Vagina (tissue), 2 donors: ENCODE measurements at regions not wholly inside any gene's neighbourhood (a gene's known extent, or its start where the extent isn't known, plus 50 kb on each side); places are given as distances from the start of the nearest gene placed in this dataset.

Source experiments
- POLR2A ChIP-seq, 2 donors: fragments of 450-650 bp; IDR thresholded peaks; one replicate each; pipeline ENCODE4 v1.6.1; 2017; ENCODE audit warnings: antibody characterized with exemption in 2 of 2, mild to moderate bottlenecking in 2 of 2, moderate library complexity in 2 of 2
- POLR2AphosphoS5 ChIP-seq, 2 donors: sonication (generic); formaldehyde crosslinking; IDR thresholded peaks; one replicate each; pipeline ENCODE4 v1.9.0; 2017; ENCODE audit warnings: antibody characterized with exemption in 2 of 2, mild to moderate bottlenecking in 2 of 2, low read depth in 1 of 2; ENCODE audit not compliant: insufficient read depth in 1 of 2

GRCh38 chr1:30145723-30146303 is 577.6 kb downstream of the MATN1 start:
- TF ChIP-seq POLR2A (IDR thresholded peaks at IDR 0.05) (no peak), POLR2AphosphoS5 (IDR thresholded peaks at IDR 0.05; ENCODE audit: insufficient read depth in 1 of 2, low read depth in 1 of 2) (no peak)
